ENCODE measurements at regions not wholly inside any gene's neighbourhood (a gene's known extent, or its start where the extent isn't known, plus 50 kb on each side); places are given as distances from the start of the nearest gene placed in this dataset.
A peak's percentile ranks its signal among the peaks of the same experiment; 100 is the strongest.

DNA sequence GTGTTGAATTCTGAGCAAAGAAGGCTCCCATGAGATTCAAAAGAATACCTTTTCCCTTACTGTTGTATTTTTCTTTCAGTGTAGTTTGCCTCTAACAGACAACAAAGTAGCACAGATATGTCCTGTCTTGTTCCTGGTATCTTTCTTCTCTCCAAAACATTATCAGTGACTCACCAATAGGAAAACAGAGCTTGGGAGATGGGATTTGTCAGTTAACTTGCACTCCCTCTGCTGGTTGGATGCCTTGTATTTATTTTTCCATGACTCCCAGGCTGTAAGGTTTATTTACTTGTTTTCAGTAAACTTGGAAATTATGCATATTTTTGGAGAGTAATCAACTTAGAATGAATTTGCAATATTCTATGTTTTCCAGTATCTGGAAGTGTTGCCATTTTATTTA, 129.7 kb downstream of the SAMD9 start:
- H3K4me3 ChIP-seq (ENCODE audit: insufficient read depth in 1 of 2, low read depth in 1 of 2, low read length in 2 of 2), result no peak overlapping the region
- peak overlapping the region; percentile 13 for H3K9ac ChIP-seq (ENCODE audit: low read length)
- no peak overlapping the region for H2BK120ac ChIP-seq (ENCODE audit: low read depth, low read length)
- no peak overlapping the region for H2BK5ac ChIP-seq (ENCODE audit: low read depth, low read length, poor library complexity, severe bottlenecking)
- no peak overlapping the region for H2AK5ac ChIP-seq (ENCODE audit: low read length, severe bottlenecking)
- no peak overlapping the region for H3K4me2 ChIP-seq (ENCODE audit: low read length, poor library complexity, severe bottlenecking)
- H2AFZ ChIP-seq (ENCODE audit: low read depth, low read length), result no peak overlapping the region
- no peak overlapping the region for H2BK15ac ChIP-seq (ENCODE audit: low read depth, poor library complexity, severe bottlenecking)
- peak overlapping the region; percentile 56 for H3K27ac ChIP-seq (ENCODE audit: low read length, poor library complexity, severe bottlenecking)
- H3K9me3 ChIP-seq (ENCODE audit: control insufficient read depth, low read length), result peaks cover 12% of the 10 kb centered on the region
- no peak overlapping the region for H4K8ac ChIP-seq (ENCODE audit: low read length)
- no peak overlapping the region for H3K18ac ChIP-seq (ENCODE audit: low read depth in 1 of 2, low read length in 2 of 2)
- no peaks in the 10 kb centered on the region for H3K27me3 ChIP-seq (ENCODE audit: control insufficient read depth in 1 of 2, insufficient read depth in 1 of 2, low read length in 2 of 2)
- no peak overlapping the region for H3K14ac ChIP-seq (ENCODE audit: low read length in 2 of 2)
- H2BK12ac ChIP-seq (ENCODE audit: low read length in 2 of 2), result no peak overlapping the region
- no peaks in the 10 kb centered on the region for H3K79me1 ChIP-seq (replicated peaks; ENCODE audit: low read length, poor library complexity, severe bottlenecking)
- H3K4me1 ChIP-seq (ENCODE audit: control insufficient read depth, insufficient read depth, low read depth, low read length), result no peaks in the 10 kb centered on the region
- H4K91ac ChIP-seq (ENCODE audit: low read length), result no peak overlapping the region
- peak; percentile 55 for DNase-seq
- H3K4ac ChIP-seq (ENCODE audit: low read depth in 1 of 2, low read length in 2 of 2), result no peak overlapping the region
- no peaks in the 10 kb centered on the region for H3K36me3 ChIP-seq (ENCODE audit: control insufficient read depth in 1 of 2, insufficient read depth in 2 of 2, low read depth in 1 of 2, low read length in 2 of 2)
- H3K23ac ChIP-seq (ENCODE audit: low read length in 2 of 2), result no peak overlapping the region

- peak overlapping the region; percentile 13 for H3K9ac ChIP-seq (ENCODE audit: low read length)
- DNase-seq, result peak; percentile 2
- H3K4me1 ChIP-seq (ENCODE audit: control insufficient read depth, insufficient read depth, low read depth, low read length), result no peaks in the 10 kb centered on the region
- H2AFZ ChIP-seq (ENCODE audit: low read depth, low read length), result no peak overlapping the region
- H3K9me3 ChIP-seq (ENCODE audit: control insufficient read depth, low read length), result peaks cover 17% of the 10 kb centered on the region
- peak overlapping the region; percentile 56 for H3K27ac ChIP-seq (ENCODE audit: low read length, poor library complexity, severe bottlenecking)
- H3K14ac ChIP-seq (ENCODE audit: low read length in 2 of 2), result no peak overlapping the region
- H3K79me1 ChIP-seq (replicated peaks; ENCODE audit: low read length, poor library complexity, severe bottlenecking), result no peaks in the 10 kb centered on the region
- no peak overlapping the region for H3K4me2 ChIP-seq (ENCODE audit: low read length, poor library complexity, severe bottlenecking)
- peak overlapping the region; percentile 63 for H2AK5ac ChIP-seq (ENCODE audit: low read length, severe bottlenecking)
- no peaks in the 10 kb centered on the region for H3K36me3 ChIP-seq (ENCODE audit: control insufficient read depth in 1 of 2, insufficient read depth in 2 of 2, low read depth in 1 of 2, low read length in 2 of 2)
- no peak overlapping the region for H3K18ac ChIP-seq (ENCODE audit: low read depth in 1 of 2, low read length in 2 of 2)
- no peak overlapping the region for H2BK12ac ChIP-seq (ENCODE audit: low read length in 2 of 2)
- H3K23ac ChIP-seq (ENCODE audit: low read length in 2 of 2), result no peak overlapping the region
- no peak overlapping the region for H4K91ac ChIP-seq (ENCODE audit: low read length)
- H2BK5ac ChIP-seq (ENCODE audit: low read depth, low read length, poor library complexity, severe bottlenecking), result no peak overlapping the region
- WGBS, result 79% methylated on average over 3 of the region's 3 CpGs
- no peak overlapping the region for H2BK120ac ChIP-seq (ENCODE audit: low read depth, low read length)
- H2BK15ac ChIP-seq (ENCODE audit: low read depth, poor library complexity, severe bottlenecking), result no peak overlapping the region
- H3K4me3 ChIP-seq (ENCODE audit: insufficient read depth in 1 of 2, low read depth in 1 of 2, low read length in 2 of 2), result no peak overlapping the region
- no peak overlapping the region for H4K8ac ChIP-seq (ENCODE audit: low read length)
- no peak overlapping the region for H3K4ac ChIP-seq (ENCODE audit: low read depth in 1 of 2, low read length in 2 of 2)
- no peaks in the 10 kb centered on the region for H3K27me3 ChIP-seq (ENCODE audit: control insufficient read depth in 1 of 2, insufficient read depth in 1 of 2, low read length in 2 of 2)
Observed at GRCh38 chr7:92987538-92987937, 130.2 kb downstream of the SAMD9 start.

DNA sequence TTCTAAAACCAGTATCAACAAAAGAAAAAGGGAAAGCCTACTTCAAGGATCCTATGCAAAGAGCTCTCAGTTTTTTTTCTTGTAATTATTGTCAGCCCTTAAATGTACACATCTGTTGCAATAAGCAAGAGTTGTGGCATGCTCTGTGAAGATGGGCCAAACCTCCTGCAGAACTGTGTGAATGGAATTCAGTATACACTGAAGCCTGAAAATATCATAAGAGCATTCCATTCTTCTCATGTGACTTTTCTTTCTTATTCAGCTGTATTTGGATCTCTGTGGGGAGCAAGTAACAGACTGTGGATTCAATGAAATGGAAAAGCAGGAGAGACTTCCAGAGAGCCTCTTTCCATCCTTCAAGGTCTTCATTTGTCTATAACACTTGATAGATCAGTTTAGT, 130.7 kb downstream of the SAMD9 start:
- Histone ChIP-seq H3K14ac (ENCODE audit: low read length in 2 of 2) (no peak overlapping the region), H2BK5ac (ENCODE audit: low read depth, low read length, poor library complexity, severe bottlenecking) (no peak overlapping the region), H3K4ac (ENCODE audit: low read depth in 1 of 2, low read length in 2 of 2) (no peak overlapping the region), H4K91ac (ENCODE audit: low read length) (no peak overlapping the region), H3K27ac (ENCODE audit: low read length, poor library complexity, severe bottlenecking) (peak overlapping the region; percentile 56), H2BK120ac (ENCODE audit: low read depth, low read length) (no peak overlapping the region), H3K23ac (ENCODE audit: low read length in 2 of 2) (no peak overlapping the region), H3K9me3 (ENCODE audit: control insufficient read depth, low read length) (peaks cover 21% of the 10 kb centered on the region), H3K4me2 (ENCODE audit: low read length, poor library complexity, severe bottlenecking) (no peak overlapping the region), H2BK12ac (ENCODE audit: low read length in 2 of 2) (no peak overlapping the region), H3K9ac (ENCODE audit: low read length) (no peak overlapping the region), H2AK5ac (ENCODE audit: low read length, severe bottlenecking) (peak overlapping the region; percentile 63), H3K4me3 (ENCODE audit: insufficient read depth in 1 of 2, low read depth in 1 of 2, low read length in 2 of 2) (no peak overlapping the region), H3K79me1 (replicated peaks; ENCODE audit: low read length, poor library complexity, severe bottlenecking) (no peaks in the 10 kb centered on the region), H3K36me3 (ENCODE audit: control insufficient read depth in 1 of 2, insufficient read depth in 2 of 2, low read depth in 1 of 2, low read length in 2 of 2) (no peaks in the 10 kb centered on the region), H4K8ac (ENCODE audit: low read length) (no peak overlapping the region), H2BK15ac (ENCODE audit: low read depth, poor library complexity, severe bottlenecking) (no peak overlapping the region), H3K18ac (ENCODE audit: low read depth in 1 of 2, low read length in 2 of 2) (no peak overlapping the region), H3K27me3 (ENCODE audit: control insufficient read depth in 1 of 2, insufficient read depth in 1 of 2, low read length in 2 of 2) (no peaks in the 10 kb centered on the region), H2AFZ (ENCODE audit: low read depth, low read length) (no peak overlapping the region), H3K4me1 (ENCODE audit: control insufficient read depth, insufficient read depth, low read depth, low read length) (no peaks in the 10 kb centered on the region)
- DNase-seq, result peak; percentile 32

GRCh38 chr7:92982928-92983327, 134.9 kb downstream of the SAMD9 start:
- Histone ChIP-seq H3K9ac (ENCODE audit: low read length) (no peak overlapping the region), H3K4me3 (ENCODE audit: insufficient read depth in 1 of 2, low read depth in 1 of 2, low read length in 2 of 2) (no peak overlapping the region), H3K4me2 (ENCODE audit: low read length, poor library complexity, severe bottlenecking) (no peak overlapping the region), H3K4ac (ENCODE audit: low read depth in 1 of 2, low read length in 2 of 2) (no peak overlapping the region), H2BK5ac (ENCODE audit: low read depth, low read length, poor library complexity, severe bottlenecking) (no peak overlapping the region), H2BK15ac (ENCODE audit: low read depth, poor library complexity, severe bottlenecking) (no peak overlapping the region), H3K18ac (ENCODE audit: low read depth in 1 of 2, low read length in 2 of 2) (no peak overlapping the region), H3K79me1 (replicated peaks; ENCODE audit: low read length, poor library complexity, severe bottlenecking) (no peaks in the 10 kb centered on the region), H3K9me3 (ENCODE audit: control insufficient read depth, low read length) (peaks cover 56% of the 10 kb centered on the region), H3K14ac (ENCODE audit: low read length in 2 of 2) (no peak overlapping the region), H2BK120ac (ENCODE audit: low read depth, low read length) (no peak overlapping the region), H3K23ac (ENCODE audit: low read length in 2 of 2) (no peak overlapping the region), H3K36me3 (ENCODE audit: control insufficient read depth in 1 of 2, insufficient read depth in 2 of 2, low read depth in 1 of 2, low read length in 2 of 2) (no peaks in the 10 kb centered on the region), H3K27ac (ENCODE audit: low read length, poor library complexity, severe bottlenecking) (no peak overlapping the region), H2AFZ (ENCODE audit: low read depth, low read length) (no peak overlapping the region), H3K4me1 (ENCODE audit: control insufficient read depth, insufficient read depth, low read depth, low read length) (no peaks in the 10 kb centered on the region), H3K27me3 (ENCODE audit: control insufficient read depth in 1 of 2, insufficient read depth in 1 of 2, low read length in 2 of 2) (no peaks in the 10 kb centered on the region), H2BK12ac (ENCODE audit: low read length in 2 of 2) (no peak overlapping the region), H2AK5ac (ENCODE audit: low read length, severe bottlenecking) (no peak overlapping the region), H4K91ac (ENCODE audit: low read length) (no peak overlapping the region), H4K8ac (ENCODE audit: low read length) (no peak overlapping the region)
- DNase-seq, result no peak
- no CpG with 5 or more reads among the region's 1 CpG for WGBS
